Limb (tissue), 2 donors: ENCODE measurements at regions not wholly inside any gene's neighbourhood (a gene's known extent, or its start where the extent isn't known, plus 50 kb on each side); places are given as distances from the start of the nearest gene placed in this dataset.
"Not testable (repeated sequence)": the region's sequence is repeated elsewhere in the genome, so short reads cannot be mapped to it uniquely, and the experiment has no call there.

Experiments
- DNase-seq, 2 donors: peaks; one replicate each; pipeline ENCODE4 v3.0.0-alpha.2; 2016; ENCODE audit errors: extremely low spot score in 2 of 2

DNA sequence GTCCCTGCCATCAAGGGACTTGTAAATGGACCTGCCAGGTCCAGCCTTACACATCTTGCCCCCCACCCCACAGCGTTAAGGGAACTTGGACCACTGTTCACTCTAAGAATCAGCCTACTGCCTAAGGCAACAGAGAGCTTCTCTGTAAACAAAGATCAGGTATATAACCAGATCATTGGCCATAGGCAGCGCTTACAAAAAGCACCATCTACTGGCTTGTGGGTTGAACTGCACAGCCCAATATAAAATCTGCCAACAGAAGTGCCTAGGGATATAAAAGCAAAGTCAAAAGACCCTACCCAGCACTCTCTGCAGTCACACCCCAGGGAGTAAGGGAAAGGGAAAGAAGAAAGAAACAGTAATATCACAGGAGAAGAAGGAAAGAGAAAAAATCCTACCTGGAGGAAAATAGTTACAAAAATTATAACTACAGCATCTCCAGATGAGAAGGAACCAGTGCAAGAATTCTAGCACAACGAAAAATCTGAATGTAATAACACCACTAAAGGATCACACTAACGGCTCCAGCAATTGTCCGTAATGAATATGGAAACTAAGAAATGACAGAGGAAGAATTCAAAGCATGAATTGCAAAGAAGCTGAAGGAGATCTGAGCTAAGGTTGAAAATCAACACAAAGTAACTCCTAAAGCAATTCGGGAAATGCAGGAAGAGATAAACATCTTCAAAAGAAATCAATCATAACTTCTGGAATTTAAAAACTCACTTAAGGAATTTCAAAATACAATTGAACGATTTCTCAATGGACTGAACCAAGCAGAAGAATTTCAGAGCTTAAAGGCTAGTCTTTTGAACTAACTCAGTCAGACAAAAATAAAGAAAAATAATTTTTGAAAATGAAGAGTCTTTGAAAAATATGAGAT is 95.2 kb upstream of the PCED1B start:
- DNase-seq, result peak; percentile 33 to 56

DNA sequence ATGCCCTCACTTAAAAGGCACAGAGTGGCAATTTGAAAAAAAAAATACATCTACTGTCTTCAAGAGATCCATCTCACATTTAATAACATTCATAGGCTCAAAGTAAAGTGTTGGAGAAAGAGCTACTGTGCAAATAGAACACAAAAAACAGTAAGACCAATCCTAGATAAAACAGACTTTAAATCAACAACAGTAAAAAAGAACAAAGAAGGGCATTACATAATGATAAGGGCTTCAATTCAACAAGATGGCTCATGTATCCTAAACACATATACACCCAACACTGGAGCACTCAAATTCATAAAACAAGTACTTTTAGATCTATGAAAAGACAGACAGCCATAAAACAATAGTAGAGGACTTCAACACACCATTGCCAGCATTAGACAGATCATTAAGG is 93.6 kb upstream of the PCED1B start:
- no peak for DNase-seq

GRCh38 chr12:46988122-46988521 is 91.3 kb upstream of the PCED1B start:
- not testable (repeated sequence) for DNase-seq

DNA sequence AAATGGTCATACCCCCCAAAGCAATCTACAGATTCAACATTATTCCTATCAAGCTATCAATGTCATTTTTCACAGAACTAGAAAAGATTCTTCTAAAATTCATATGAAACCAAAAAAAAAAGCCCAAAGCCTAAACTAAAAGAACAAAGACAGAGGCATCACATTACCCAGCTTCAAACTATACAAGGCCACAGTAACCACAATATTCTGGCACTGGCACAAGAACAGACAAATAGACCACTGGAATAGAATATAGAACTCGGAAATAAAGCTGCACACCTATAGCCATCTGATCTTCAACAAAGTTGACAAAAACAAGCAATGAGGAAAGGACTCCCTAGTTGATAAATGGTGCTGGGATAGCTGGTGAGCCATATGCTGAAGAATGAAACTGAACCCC is 89.2 kb upstream of the PCED1B start:
- no peak for DNase-seq

- not testable (repeated sequence) for DNase-seq
Observed at GRCh38 chr12:46992051-46992450, 87.4 kb upstream of the PCED1B start.

GRCh38 chr12:46998811-46999368 is 80.5 kb upstream of the PCED1B start:
- DNase-seq, result no peak

DNA sequence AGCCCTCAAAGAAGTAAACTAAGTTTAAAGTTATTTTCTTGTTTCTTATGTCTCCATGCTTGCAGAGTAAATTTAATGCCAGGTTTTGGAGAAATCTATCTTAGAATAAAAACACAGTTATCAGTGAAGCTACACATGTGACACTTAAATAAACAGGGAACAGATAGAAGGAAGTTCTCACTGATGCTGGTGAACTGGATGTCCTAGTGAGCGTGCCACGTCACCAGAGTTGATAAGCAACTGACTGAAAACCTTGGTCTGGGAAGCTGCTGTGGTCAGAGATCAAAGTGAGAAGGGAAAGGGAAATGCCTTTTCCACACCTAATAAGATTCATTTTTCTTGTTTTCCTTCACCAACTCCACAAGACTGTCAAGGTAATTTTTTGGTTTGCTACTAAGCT is 74.8 kb upstream of the PCED1B start:
- DNase-seq, result no peak

GRCh38 chr12:47007048-47007447 is 72.4 kb upstream of the PCED1B start:
- no peak for DNase-seq

- DNase-seq, result no peak
Observed at GRCh38 chr12:47012552-47012951, 66.9 kb upstream of the PCED1B start.

GRCh38 chr12:47014474-47014873 is 64.9 kb upstream of the PCED1B start:
- no peak for DNase-seq

DNA sequence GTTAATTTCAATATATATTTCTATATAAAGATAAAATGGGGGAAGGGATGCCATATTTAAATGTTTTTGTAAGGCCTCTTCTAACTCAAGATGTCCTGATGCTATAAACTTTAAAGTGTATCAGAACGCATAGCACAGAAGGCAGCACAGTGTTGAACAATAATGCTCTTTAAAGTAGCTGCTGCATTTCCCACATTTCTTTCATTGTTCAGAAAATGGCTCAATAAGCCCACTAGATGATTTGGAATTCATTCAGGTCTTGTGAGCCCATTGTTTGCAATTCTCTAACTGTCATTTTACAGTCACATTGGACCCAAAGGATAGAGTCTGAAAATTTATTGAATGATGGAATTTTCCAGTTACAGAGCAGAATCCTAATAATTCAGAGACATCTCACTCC is 64.0 kb upstream of the PCED1B start:
- DNase-seq, result no peak

DNA sequence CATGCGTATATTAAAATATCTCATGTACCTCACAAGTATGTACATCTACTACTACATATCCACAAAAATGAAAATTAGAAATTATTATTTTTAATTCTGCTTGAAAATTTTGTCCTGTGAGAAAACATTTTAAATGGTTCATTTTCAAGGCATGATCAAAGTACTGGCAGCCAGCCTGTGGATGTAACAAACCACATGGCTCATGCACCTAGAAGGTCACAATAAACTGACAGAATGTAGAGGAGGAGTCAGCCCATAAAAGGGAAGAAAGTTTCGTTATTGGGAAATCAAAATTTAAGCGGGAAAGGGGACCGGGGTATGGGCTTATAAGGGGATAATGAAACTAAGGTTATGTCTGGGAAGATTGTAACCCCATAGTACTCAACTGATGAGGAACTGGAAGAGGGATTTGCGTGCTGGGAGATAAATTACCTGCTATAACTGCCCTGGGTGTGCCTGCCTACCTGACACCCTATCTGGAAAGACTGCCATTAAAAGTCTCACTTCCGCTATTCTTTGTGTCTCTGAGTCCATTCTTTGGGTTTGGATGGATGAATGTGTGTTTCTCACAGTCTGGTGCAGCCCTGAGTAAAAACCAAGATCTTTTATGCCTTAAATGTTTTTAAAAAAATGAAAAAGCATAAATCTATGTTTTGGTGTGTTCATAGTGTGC is 62.2 kb upstream of the PCED1B start:
- no peak for DNase-seq

- DNase-seq, result no peak
Observed at GRCh38 chr12:47017901-47018475, 61.4 kb upstream of the PCED1B start.

- DNase-seq, result no peak
Observed at GRCh38 chr12:47020211-47020821, 59.1 kb upstream of the PCED1B start.

DNA sequence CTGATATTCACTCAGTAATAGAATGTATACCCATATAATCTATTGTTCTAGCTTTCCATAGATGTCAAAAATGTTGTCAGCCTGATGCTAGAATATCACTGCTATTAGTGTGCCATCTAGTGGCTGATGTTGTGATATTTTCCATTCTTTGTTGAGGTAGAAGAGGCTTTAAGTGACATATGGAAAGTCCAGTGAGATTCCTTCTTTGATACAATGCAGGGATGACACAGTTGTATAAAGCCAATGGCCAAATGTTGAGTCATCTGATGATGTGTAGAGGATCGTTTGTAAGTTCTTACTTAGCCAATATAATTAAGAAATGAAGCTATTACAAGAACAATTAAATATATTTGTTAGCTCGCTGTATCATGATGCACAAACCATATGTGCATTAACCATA is 58.1 kb upstream of the PCED1B start:
- DNase-seq, result peak in 1 of 2 donors; percentile 72

GRCh38 chr12:47022296-47022695 is 57.1 kb upstream of the PCED1B start:
- no peak for DNase-seq

- no peak for DNase-seq
Observed at GRCh38 chr12:47023311-47023710, 56.1 kb upstream of the PCED1B start.

GRCh38 chr12:47023953-47024352 is 55.5 kb upstream of the PCED1B start:
- no peak for DNase-seq

- DNase-seq, result no peak
Observed at GRCh38 chr12:47024463-47024862, 55.0 kb upstream of the PCED1B start.

DNA sequence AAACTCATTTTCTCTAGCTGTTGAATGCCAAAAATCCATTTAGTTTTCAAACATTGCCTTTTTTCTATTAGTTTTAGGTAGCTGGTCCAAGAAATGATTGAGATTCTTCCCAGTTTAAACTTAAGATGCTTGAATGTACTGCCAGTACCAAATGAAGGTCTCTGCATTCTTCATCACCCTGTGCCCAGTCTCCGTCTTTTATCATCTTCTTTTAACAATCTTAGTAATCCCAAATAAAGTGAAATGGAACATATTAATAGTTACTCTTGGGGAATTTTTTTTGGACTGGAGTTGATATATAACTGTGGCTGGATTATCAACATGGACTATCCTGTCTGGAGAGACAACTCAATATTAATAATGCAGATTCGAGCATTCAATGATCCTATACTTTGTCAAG is 54.1 kb upstream of the PCED1B start:
- no peak for DNase-seq

- no peak for DNase-seq
Observed at GRCh38 chr12:47025798-47026197, 53.6 kb upstream of the PCED1B start.

- DNase-seq, result no peak
Observed at GRCh38 chr12:47026291-47026690, 53.1 kb upstream of the PCED1B start.
